Endothelial cell of umbilical vein (primary cell): ENCODE measurements at regions not wholly inside any gene's neighbourhood (a gene's known extent, or its start where the extent isn't known, plus 50 kb on each side); places are given as distances from the start of the nearest gene placed in this dataset.

Source experiments
- BruUV-seq: library from RNA; stranded (reverse); fragments of 400-500 nt; replicated peaks from 2 replicates; lab custom pipeline; 2021; lab: Mats Ljungman, UMichigan
- CTCF ChIA-PET: fragments of 300-600, 350-600 bp; sonication (Branson Sonifier 250); formaldehyde crosslinking; loops from one replicate; lab custom pipeline; 2021; ENCODE audit warnings: antibody characterized with exemption, inconsistent platforms; lab: Charles Lee
- POLR2A ChIA-PET: fragments of 300-600, 350-600 bp; sonication (Branson Sonifier 250); formaldehyde crosslinking; loops from one replicate; lab custom pipeline; 2021; ENCODE audit warnings: antibody characterized with exemption, inconsistent platforms; lab: Charles Lee
- DNase-seq: peaks from one replicate; pipeline ENCODE4 v3.0.0-alpha.2; 2011; ENCODE audit warnings: low read depth, low spot score
- FAIRE-seq: peaks from 2 replicates; lab custom pipeline; 2011; peaks lifted over from hg19 to GRCh38; lab: Jason Lieb, UNC
- H2AFZ ChIP-seq: 2 replicates; pipeline ENCODE4 v1.6.0; 2012; ENCODE audit warnings: low read depth, low read length, control low read depth, inconsistent platforms
- H3K27ac ChIP-seq: 2 replicates; pipeline ENCODE4 v1.5.1; 2011; ENCODE audit warnings: low read depth, mild to moderate bottlenecking, control low read depth, low read length, moderate library complexity; ENCODE audit not compliant: insufficient read depth
- H3K27me3 ChIP-seq, 2 experiments: 2 replicates each; pipeline versions ENCODE4 v1.6.0 to v1.6.1; 2011; ENCODE audit warnings: low read length in 2 of 2, mixed read lengths in 1 of 2; ENCODE audit not compliant: control insufficient read depth in 2 of 2, insufficient read depth in 2 of 2
- H3K36me3 ChIP-seq, 2 experiments: 2 replicates in 1 of 2; 3 replicates in 1 of 2; pipeline ENCODE4 v1.5.1; 2011; ENCODE audit warnings: low read length in 2 of 2, mild to moderate bottlenecking in 1 of 2, moderate library complexity in 1 of 2; ENCODE audit not compliant: control insufficient read depth in 2 of 2, insufficient read depth in 2 of 2; ENCODE audit errors: extremely low read depth in 1 of 2
- H3K4me1 ChIP-seq: 3 replicates; pipeline ENCODE4 v1.5.1; 2011; ENCODE audit warnings: mild to moderate bottlenecking, low read length; ENCODE audit not compliant: control insufficient read depth, insufficient read depth; ENCODE audit errors: extremely low read depth
- H3K4me2 ChIP-seq: 2 replicates; pipeline ENCODE4 v1.6.1; 2011; ENCODE audit warnings: low read length, control low read depth, mixed read lengths; ENCODE audit not compliant: insufficient read depth
- H3K4me3 ChIP-seq, 3 experiments: fragments of 200-600 bp in 1 of 3; sonication (generic), shearing (Covaris generic) in 1 of 3; replicated peaks in 1 of 3; 2 replicates each; pipeline ENCODE4 v1.5.1; 2011 to 2016; ENCODE audit warnings: control low read depth in 3 of 3, low read length in 3 of 3, mild to moderate bottlenecking in 2 of 3, inconsistent platforms in 1 of 3, low read depth in 1 of 3, moderate library complexity in 1 of 3; ENCODE audit not compliant: insufficient read depth in 1 of 3
- H3K79me2 ChIP-seq: 2 replicates; pipeline ENCODE4 v1.6.0; 2012; ENCODE audit warnings: low read length, inconsistent platforms; ENCODE audit not compliant: control insufficient read depth, insufficient read depth
- H3K9ac ChIP-seq: replicated peaks from 2 replicates; pipeline ENCODE3; 2011; ENCODE audit warnings: low read length, control low read depth; ENCODE audit not compliant: insufficient read depth; ENCODE audit errors: extremely low read depth
- H3K9me1 ChIP-seq: replicated peaks from 3 replicates; pipeline ENCODE4 v1.6.0; 2011; ENCODE audit warnings: mild to moderate bottlenecking, low read length; ENCODE audit not compliant: control insufficient read depth, insufficient read depth; ENCODE audit errors: extremely low read depth
- H3K9me3 ChIP-seq: replicated peaks from 2 replicates; pipeline ENCODE4 v1.5.1; 2012; ENCODE audit warnings: low read length, inconsistent platforms; ENCODE audit not compliant: control insufficient read depth, insufficient read depth
- H4K20me1 ChIP-seq: replicated peaks from 2 replicates; pipeline ENCODE3; 2011; ENCODE audit warnings: mild to moderate bottlenecking, low read length; ENCODE audit not compliant: control insufficient read depth, insufficient read depth; ENCODE audit errors: extremely low read depth
- CTCF ChIP-seq, 2 donors: IDR thresholded peaks; 1 replicate in 1 of 2; 2 replicates in 1 of 2; pipeline ENCODE4 v1.5.1; 2011; ENCODE audit warnings: low read length in 2 of 2, mild to moderate bottlenecking in 2 of 2, moderate library complexity in 2 of 2, control low read depth in 1 of 2, inconsistent platforms in 1 of 2, low read depth in 1 of 2; ENCODE audit not compliant: insufficient read depth in 1 of 2; ENCODE audit errors: extremely low read depth in 1 of 2
- EZH2 ChIP-seq: IDR thresholded peaks from 2 replicates; pipeline ENCODE4 v1.6.1; 2012; ENCODE audit warnings: borderline replicate concordance, low read depth, mild to moderate bottlenecking, moderate library complexity, low read length, inconsistent platforms; ENCODE audit not compliant: severe bottlenecking
- GATA2 ChIP-seq: IDR thresholded peaks from 2 replicates; pipeline ENCODE4 v1.7.0; 2011; ENCODE audit warnings: low read depth, mild to moderate bottlenecking, moderate library complexity, mixed read lengths, low read length; ENCODE audit not compliant: insufficient read length, insufficient read depth
- JUN ChIP-seq: IDR thresholded peaks from 2 replicates; pipeline ENCODE4 v1.6.1; 2011; ENCODE audit warnings: borderline replicate concordance, low read depth; ENCODE audit not compliant: insufficient read length, insufficient read depth
- MYC ChIP-seq: IDR thresholded peaks from one replicate; pipeline ENCODE4 v1.6.1; 2011; ENCODE audit warnings: mild to moderate bottlenecking, low read depth, low read length
- POLR2A ChIP-seq: IDR thresholded peaks from 2 replicates; pipeline ENCODE4 v1.6.1; 2012; ENCODE audit warnings: low read depth, mild to moderate bottlenecking, control low read depth, low read length
- POLR2AphosphoS5 ChIP-seq: IDR thresholded peaks from 2 replicates; pipeline ENCODE4 v1.6.1; 2012; ENCODE audit warnings: low read depth, mild to moderate bottlenecking, control low read depth, low read length, moderate library complexity; ENCODE audit not compliant: insufficient read depth
- dilution Hi-C: fragments of 300-500 bp; cut with MboI; formaldehyde crosslinking; loops from one replicate; pipeline ENCODE4 v1.15.0; 2019; ENCODE audit warnings: low sequenced_read_pairs; ENCODE audit not compliant: extremely low pct_ligation_motif_present
- intact Hi-C: fragments of 100-400 bp; cut with micrococcal nuclease; formaldehyde crosslinking; loops from one replicate; pipeline ENCODE4 v1.10.0; 2022
- TF ChIP-seq, protein P1 (sequence below): IDR thresholded peaks from 2 replicates; pipeline ENCODE4 v1.6.1; 2011; ENCODE audit not compliant: insufficient read depth, insufficient read length

GRCh38 chr22:49063545-49063890, 764.2 kb downstream of the BRD1 start:
- H3K36me3 ChIP-seq, result no peaks in the 10 kb centered on the region
- DNase-seq, result no peak
- BruUV-seq, result no TSS peak
- peaks cover 7% of the 10 kb centered on the region for H3K9me3 ChIP-seq
- no peak overlapping the region for H3K27ac ChIP-seq
- H3K4me1 ChIP-seq, result no peaks in the 10 kb centered on the region
- intact Hi-C loops, result no loop called here
- H2AFZ ChIP-seq, result no peak overlapping the region
- H4K20me1 ChIP-seq, result no peaks in the 10 kb centered on the region
- H3K9me1 ChIP-seq, result no peaks in the 10 kb centered on the region
- no peaks in the 10 kb centered on the region for H3K27me3 ChIP-seq
- no peak overlapping the region for H3K4me2 ChIP-seq
- ChIA-PET POLR2A (no interaction called here), CTCF (no interaction called here)
- FAIRE-seq, result no peak
- no peak overlapping the region for H3K4me3 ChIP-seq
- no peak overlapping the region for H3K9ac ChIP-seq
- dilution Hi-C loops, result no loop called here
- no peaks in the 10 kb centered on the region for H3K79me2 ChIP-seq
- TF ChIP-seq MYC, result no peak
- no peak for TF ChIP-seq GATA2
- no peak for TF ChIP-seq EZH2
- TF ChIP-seq JUN, result no peak
- no peak for TF ChIP-seq POLR2A
- TF ChIP-seq CTCF (IDR thresholded peaks at IDR 0.05; ENCODE audit: extremely low read depth in 1 of 2, insufficient read depth in 1 of 2, low read depth in 1 of 2, low read length in 2 of 2), result no peak
- no peak for TF ChIP-seq POLR2AphosphoS5
- TF ChIP-seq, protein P1, sequence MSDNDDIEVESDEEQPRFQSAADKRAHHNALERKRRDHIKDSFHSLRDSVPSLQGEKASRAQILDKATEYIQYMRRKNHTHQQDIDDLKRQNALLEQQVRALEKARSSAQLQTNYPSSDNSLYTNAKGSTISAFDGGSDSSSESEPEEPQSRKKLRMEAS, result no peak
